Neural cell (in vitro differentiated cells): ENCODE measurements at regions not wholly inside any gene's neighbourhood (a gene's known extent, or its start where the extent isn't known, plus 50 kb on each side); places are given as distances from the start of the nearest gene placed in this dataset.

Experiments
- H2AFZ ChIP-seq: fragments of 200-600, 300-800 bp; sonication (generic), shearing (Covaris generic); 2 replicates; pipeline ENCODE4 v1.6.0; 2014; ENCODE audit warnings: low read depth, mild to moderate bottlenecking, antibody characterized with exemption, low read length, moderate library complexity
- H3F3A ChIP-seq: fragments of 200-600 bp; shearing (Covaris generic); 2 replicates; pipeline ENCODE4 v1.6.1; 2016; ENCODE audit warnings: mild to moderate bottlenecking, moderate library complexity, mixed read lengths, antibody characterized with exemption, low read length; ENCODE audit not compliant: insufficient read depth, poor library complexity, severe bottlenecking
- H3K27ac ChIP-seq: fragments of 200-600, 300-800 bp; sonication (generic), shearing (Covaris generic); 2 replicates; pipeline ENCODE4 v1.5.1; 2014; ENCODE audit warnings: mild to moderate bottlenecking, low read length, moderate library complexity
- H3K27me3 ChIP-seq: fragments of 300-800, 200-600 bp; sonication (generic), shearing (Covaris generic); 2 replicates; pipeline ENCODE4 v1.6.0; 2014; ENCODE audit warnings: mild to moderate bottlenecking, low read depth, low read length, moderate library complexity; ENCODE audit not compliant: insufficient read depth
- H3K36me3 ChIP-seq: fragments of 300-800, 200-600 bp; sonication (generic), shearing (Covaris generic); 2 replicates; pipeline ENCODE4 v1.5.1; 2014; ENCODE audit warnings: mild to moderate bottlenecking, antibody characterized with exemption, low read length, moderate library complexity; ENCODE audit not compliant: insufficient read depth
- H3K4me2 ChIP-seq: fragments of 300-800, 200-600 bp; sonication (generic), shearing (Covaris generic); 2 replicates; pipeline ENCODE4 v1.6.0; 2014; ENCODE audit warnings: mild to moderate bottlenecking, low read length
- H3K4me3 ChIP-seq: fragments of 300-800, 200-600 bp; sonication (generic), shearing (Covaris generic); 2 replicates; pipeline ENCODE4 v1.5.1; 2014; ENCODE audit warnings: mild to moderate bottlenecking, low read length, moderate library complexity
- H3K79me2 ChIP-seq: fragments of 200-600 bp; shearing (Covaris generic); replicated peaks from 2 replicates; pipeline ENCODE4 v1.6.0; 2014; ENCODE audit warnings: mild to moderate bottlenecking, low read length, moderate library complexity; ENCODE audit not compliant: insufficient read depth
- H3K9ac ChIP-seq: fragments of 300-800, 200-600 bp; sonication (generic), shearing (Covaris generic); 2 replicates; pipeline ENCODE4 v1.6.1; 2016; ENCODE audit warnings: mild to moderate bottlenecking, low read length, mixed read lengths
- H3K9me2 ChIP-seq: fragments of 200-600 bp; shearing (Covaris generic); 2 replicates; pipeline ENCODE4 v1.6.1; 2016; ENCODE audit warnings: mild to moderate bottlenecking, low read length, mixed read lengths; ENCODE audit not compliant: insufficient read depth
- H3K9me3 ChIP-seq: fragments of 200-600, 300-800 bp; sonication (generic), shearing (Covaris generic); 2 replicates; pipeline ENCODE4 v1.6.1; 2016; ENCODE audit warnings: mild to moderate bottlenecking, mixed run types, low read length, moderate library complexity, mixed read lengths
- H4K20me1 ChIP-seq: fragments of 200-600 bp; shearing (Covaris generic); 2 replicates; pipeline ENCODE4 v1.6.1; 2016; ENCODE audit warnings: mild to moderate bottlenecking, mixed run types; ENCODE audit not compliant: insufficient read depth
- EP300 ChIP-seq: fragments of 450-650 bp; conservative IDR thresholded peaks from 2 replicates; pipeline ENCODE4 v1.6.1; 2014; ENCODE audit warnings: antibody characterized with exemption, mild to moderate bottlenecking, moderate library complexity; ENCODE audit not compliant: poor library complexity, severe bottlenecking
- EZH2 ChIP-seq: fragments of 200-600, 300-800 bp; shearing (Covaris generic), sonication (generic); IDR thresholded peaks from 2 replicates; pipeline ENCODE4 v1.6.1; 2014; ENCODE audit warnings: antibody characterized with exemption, low read length, borderline replicate concordance, mild to moderate bottlenecking; ENCODE audit not compliant: insufficient read depth, poor library complexity, severe bottlenecking
- MXI1 ChIP-seq: fragments of 450-650 bp; conservative IDR thresholded peaks from 2 replicates; pipeline ENCODE4 v1.6.1; 2014; ENCODE audit warnings: antibody characterized with exemption, mild to moderate bottlenecking; ENCODE audit not compliant: poor library complexity, severe bottlenecking
- POLR2AphosphoS5 ChIP-seq: IDR thresholded peaks from 2 replicates; pipeline ENCODE4 v1.6.1; 2012
- RAD21 ChIP-seq: fragments of 450-650 bp; conservative IDR thresholded peaks from 2 replicates; pipeline ENCODE4 v1.6.1; 2014; ENCODE audit warnings: antibody characterized with exemption, mild to moderate bottlenecking, moderate library complexity
- SMC3 ChIP-seq: fragments of 450-650 bp; conservative IDR thresholded peaks from 2 replicates; pipeline ENCODE4 v1.6.1; 2014; ENCODE audit warnings: antibody characterized with exemption, mild to moderate bottlenecking, moderate library complexity; ENCODE audit not compliant: poor library complexity
- TAF1 ChIP-seq: IDR thresholded peaks from 2 replicates; pipeline ENCODE4 v1.6.1; 2012; ENCODE audit warnings: low read depth
- TF ChIP-seq, protein P1 (sequence below): fragments of 450-650 bp; IDR thresholded peaks from 2 replicates; pipeline ENCODE4 v1.5.1; 2014; ENCODE audit warnings: antibody characterized with exemption, mild to moderate bottlenecking, moderate library complexity; ENCODE audit not compliant: poor library complexity, severe bottlenecking
- TF ChIP-seq, protein P2 (sequence below): IDR thresholded peaks from 2 replicates; pipeline ENCODE4 v1.6.1; 2012; ENCODE audit warnings: borderline replicate concordance

- Histone ChIP-seq H3K9me3 (no peaks in the 10 kb centered on the region), H2AFZ (no peak overlapping the region), H4K20me1 (no peaks in the 10 kb centered on the region), H3K27me3 (no peaks in the 10 kb centered on the region), H3K9me2 (no peaks in the 10 kb centered on the region), H3K4me2 (no peak overlapping the region), H3K36me3 (no peaks in the 10 kb centered on the region), H3K4me3 (no peak overlapping the region), H3F3A (no peaks in the 10 kb centered on the region), H3K9ac (no peak overlapping the region), H3K27ac (no peak overlapping the region), H3K79me2 (no peaks in the 10 kb centered on the region)
- TF ChIP-seq TAF1 (no peak), EP300 (no peak), EZH2 (no peak), RAD21 (no peak), SMC3 (no peak), MXI1 (no peak), POLR2AphosphoS5 (no peak)
- TF ChIP-seq, protein P1, sequence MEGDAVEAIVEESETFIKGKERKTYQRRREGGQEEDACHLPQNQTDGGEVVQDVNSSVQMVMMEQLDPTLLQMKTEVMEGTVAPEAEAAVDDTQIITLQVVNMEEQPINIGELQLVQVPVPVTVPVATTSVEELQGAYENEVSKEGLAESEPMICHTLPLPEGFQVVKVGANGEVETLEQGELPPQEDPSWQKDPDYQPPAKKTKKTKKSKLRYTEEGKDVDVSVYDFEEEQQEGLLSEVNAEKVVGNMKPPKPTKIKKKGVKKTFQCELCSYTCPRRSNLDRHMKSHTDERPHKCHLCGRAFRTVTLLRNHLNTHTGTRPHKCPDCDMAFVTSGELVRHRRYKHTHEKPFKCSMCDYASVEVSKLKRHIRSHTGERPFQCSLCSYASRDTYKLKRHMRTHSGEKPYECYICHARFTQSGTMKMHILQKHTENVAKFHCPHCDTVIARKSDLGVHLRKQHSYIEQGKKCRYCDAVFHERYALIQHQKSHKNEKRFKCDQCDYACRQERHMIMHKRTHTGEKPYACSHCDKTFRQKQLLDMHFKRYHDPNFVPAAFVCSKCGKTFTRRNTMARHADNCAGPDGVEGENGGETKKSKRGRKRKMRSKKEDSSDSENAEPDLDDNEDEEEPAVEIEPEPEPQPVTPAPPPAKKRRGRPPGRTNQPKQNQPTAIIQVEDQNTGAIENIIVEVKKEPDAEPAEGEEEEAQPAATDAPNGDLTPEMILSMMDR: no peak
- TF ChIP-seq, protein P2, sequence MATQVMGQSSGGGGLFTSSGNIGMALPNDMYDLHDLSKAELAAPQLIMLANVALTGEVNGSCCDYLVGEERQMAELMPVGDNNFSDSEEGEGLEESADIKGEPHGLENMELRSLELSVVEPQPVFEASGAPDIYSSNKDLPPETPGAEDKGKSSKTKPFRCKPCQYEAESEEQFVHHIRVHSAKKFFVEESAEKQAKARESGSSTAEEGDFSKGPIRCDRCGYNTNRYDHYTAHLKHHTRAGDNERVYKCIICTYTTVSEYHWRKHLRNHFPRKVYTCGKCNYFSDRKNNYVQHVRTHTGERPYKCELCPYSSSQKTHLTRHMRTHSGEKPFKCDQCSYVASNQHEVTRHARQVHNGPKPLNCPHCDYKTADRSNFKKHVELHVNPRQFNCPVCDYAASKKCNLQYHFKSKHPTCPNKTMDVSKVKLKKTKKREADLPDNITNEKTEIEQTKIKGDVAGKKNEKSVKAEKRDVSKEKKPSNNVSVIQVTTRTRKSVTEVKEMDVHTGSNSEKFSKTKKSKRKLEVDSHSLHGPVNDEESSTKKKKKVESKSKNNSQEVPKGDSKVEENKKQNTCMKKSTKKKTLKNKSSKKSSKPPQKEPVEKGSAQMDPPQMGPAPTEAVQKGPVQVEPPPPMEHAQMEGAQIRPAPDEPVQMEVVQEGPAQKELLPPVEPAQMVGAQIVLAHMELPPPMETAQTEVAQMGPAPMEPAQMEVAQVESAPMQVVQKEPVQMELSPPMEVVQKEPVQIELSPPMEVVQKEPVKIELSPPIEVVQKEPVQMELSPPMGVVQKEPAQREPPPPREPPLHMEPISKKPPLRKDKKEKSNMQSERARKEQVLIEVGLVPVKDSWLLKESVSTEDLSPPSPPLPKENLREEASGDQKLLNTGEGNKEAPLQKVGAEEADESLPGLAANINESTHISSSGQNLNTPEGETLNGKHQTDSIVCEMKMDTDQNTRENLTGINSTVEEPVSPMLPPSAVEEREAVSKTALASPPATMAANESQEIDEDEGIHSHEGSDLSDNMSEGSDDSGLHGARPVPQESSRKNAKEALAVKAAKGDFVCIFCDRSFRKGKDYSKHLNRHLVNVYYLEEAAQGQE: no peak
These were observed 389.9 kb downstream of the RFC3 start for GRCh38 chr13:34207872-34208271.

DNA sequence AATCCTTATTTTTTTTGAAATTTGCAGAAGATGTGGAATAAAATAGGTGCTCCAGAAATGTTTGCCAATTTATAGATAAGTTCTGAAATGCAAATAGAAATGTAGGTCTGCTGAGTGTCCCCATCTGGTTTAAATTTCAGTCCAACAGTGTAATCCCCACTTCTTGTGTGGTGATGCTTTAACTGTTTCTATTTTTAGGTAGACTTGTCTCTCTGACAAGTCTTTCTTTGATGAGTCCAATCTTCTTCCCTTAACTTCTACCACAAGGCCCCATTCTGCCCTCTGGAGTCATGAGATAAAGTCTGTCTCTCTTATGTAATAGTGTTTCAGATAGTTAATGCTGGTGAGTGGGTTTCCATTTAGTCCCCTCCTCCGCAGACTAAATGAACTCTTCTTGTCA, 390.4 kb downstream of the RFC3 start:
- Histone ChIP-seq H2AFZ (no peak overlapping the region), H3K79me2 (no peaks in the 10 kb centered on the region), H4K20me1 (no peaks in the 10 kb centered on the region), H3F3A (no peaks in the 10 kb centered on the region), H3K9ac (no peak overlapping the region), H3K4me3 (no peak overlapping the region), H3K9me3 (no peaks in the 10 kb centered on the region), H3K9me2 (no peaks in the 10 kb centered on the region), H3K27me3 (no peaks in the 10 kb centered on the region), H3K27ac (no peak overlapping the region), H3K4me2 (no peak overlapping the region), H3K36me3 (no peaks in the 10 kb centered on the region)
- TF ChIP-seq POLR2AphosphoS5 (no peak), EZH2 (no peak), SMC3 (no peak), TAF1 (no peak), MXI1 (no peak)
- TF ChIP-seq, protein P2: no peak
